Vagina (tissue), 2 donors: ENCODE measurements at regions not wholly inside any gene's neighbourhood (a gene's known extent, or its start where the extent isn't known, plus 50 kb on each side); places are given as distances from the start of the nearest gene placed in this dataset.

Experiments
- CTCF ChIP-seq, 3 experiments: fragments of 450-650 bp in 2 of 3; fragments of 200-600 bp in 1 of 3; sonication (generic) in 1 of 3; IDR thresholded peaks; one replicate each; pipeline ENCODE4 v1.5.1; 2017 to 2019; ENCODE audit warnings: antibody characterized with exemption in 3 of 3, mild to moderate bottlenecking in 2 of 3, moderate library complexity in 2 of 3
- POLR2A ChIP-seq, 2 donors: fragments of 450-650 bp; IDR thresholded peaks; one replicate each; pipeline ENCODE4 v1.6.1; 2017; ENCODE audit warnings: antibody characterized with exemption in 2 of 2, mild to moderate bottlenecking in 2 of 2, moderate library complexity in 2 of 2
- POLR2AphosphoS5 ChIP-seq, 2 donors: sonication (generic); formaldehyde crosslinking; IDR thresholded peaks; one replicate each; pipeline ENCODE4 v1.9.0; 2017; ENCODE audit warnings: antibody characterized with exemption in 2 of 2, mild to moderate bottlenecking in 2 of 2, low read depth in 1 of 2; ENCODE audit not compliant: insufficient read depth in 1 of 2

DNA sequence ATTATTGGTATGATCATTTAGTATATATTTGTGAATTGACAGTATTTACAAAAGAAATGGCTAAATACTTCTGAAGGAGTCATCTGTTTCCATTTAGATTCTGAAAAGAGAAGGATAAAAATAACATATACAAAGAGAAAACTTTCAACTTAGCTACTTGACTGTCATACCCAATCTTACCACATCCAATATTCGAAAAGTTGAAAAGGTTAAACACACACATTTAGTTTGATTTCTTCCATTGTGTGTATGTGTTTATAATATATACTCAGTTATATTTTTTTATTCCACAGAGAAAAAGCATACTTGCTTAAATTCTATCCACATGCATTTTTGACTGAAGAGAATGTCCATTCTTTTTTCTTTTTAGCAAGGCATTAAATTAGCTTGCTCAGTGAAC lies 470.7 kb downstream of the TFEC start:
- TF ChIP-seq CTCF (IDR thresholded peaks at IDR 0.05) = no peak
- TF ChIP-seq POLR2AphosphoS5 (IDR thresholded peaks at IDR 0.05; ENCODE audit: insufficient read depth in 1 of 2, low read depth in 1 of 2) = no peak
- TF ChIP-seq POLR2A (IDR thresholded peaks at IDR 0.05) = no peak
